ENCODE measurements at regions not wholly inside any gene's neighbourhood (a gene's known extent, or its start where the extent isn't known, plus 50 kb on each side); places are given as distances from the start of the nearest gene placed in this dataset.

DNA sequence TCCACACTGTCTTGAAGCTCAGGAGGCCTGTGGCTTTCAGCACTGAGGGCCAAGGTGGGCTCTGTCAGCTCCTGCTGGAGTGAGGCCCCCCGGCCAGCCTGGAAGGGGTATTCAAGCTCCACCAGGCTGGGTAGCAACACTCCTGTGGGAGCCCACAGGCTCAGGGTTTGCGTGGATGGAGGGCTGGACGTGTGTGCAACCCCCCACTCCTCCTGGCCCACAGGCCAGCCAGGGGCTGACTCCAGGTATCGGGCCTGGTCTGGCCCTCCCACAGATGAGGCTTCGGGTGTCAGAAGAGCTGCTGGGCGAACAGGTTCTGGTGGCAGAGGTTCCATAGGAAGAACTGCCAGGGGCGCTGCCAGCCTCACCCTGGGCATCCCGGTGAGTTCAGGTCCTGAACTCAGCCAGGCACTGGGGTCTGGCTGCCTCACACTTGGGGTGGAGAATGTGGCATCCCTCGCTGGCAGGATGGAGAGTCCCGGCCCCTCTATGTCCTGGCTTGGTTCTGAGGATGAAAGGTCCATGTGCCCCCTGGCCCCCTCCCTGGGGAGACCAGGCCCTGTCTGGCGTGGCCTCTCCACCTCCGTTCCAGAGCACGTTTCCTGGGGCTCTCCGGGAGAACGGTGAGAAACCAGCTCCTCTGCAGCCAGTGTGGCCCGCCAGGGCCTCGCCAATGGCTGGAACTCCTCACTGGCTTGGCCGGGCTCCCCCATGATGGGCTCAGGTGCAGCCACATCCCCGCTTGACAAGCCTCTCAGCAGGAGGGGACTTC, 64.6 kb upstream of the TARDBP start:
- TF ChIP-seq, protein P1, sequence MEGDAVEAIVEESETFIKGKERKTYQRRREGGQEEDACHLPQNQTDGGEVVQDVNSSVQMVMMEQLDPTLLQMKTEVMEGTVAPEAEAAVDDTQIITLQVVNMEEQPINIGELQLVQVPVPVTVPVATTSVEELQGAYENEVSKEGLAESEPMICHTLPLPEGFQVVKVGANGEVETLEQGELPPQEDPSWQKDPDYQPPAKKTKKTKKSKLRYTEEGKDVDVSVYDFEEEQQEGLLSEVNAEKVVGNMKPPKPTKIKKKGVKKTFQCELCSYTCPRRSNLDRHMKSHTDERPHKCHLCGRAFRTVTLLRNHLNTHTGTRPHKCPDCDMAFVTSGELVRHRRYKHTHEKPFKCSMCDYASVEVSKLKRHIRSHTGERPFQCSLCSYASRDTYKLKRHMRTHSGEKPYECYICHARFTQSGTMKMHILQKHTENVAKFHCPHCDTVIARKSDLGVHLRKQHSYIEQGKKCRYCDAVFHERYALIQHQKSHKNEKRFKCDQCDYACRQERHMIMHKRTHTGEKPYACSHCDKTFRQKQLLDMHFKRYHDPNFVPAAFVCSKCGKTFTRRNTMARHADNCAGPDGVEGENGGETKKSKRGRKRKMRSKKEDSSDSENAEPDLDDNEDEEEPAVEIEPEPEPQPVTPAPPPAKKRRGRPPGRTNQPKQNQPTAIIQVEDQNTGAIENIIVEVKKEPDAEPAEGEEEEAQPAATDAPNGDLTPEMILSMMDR (IDR thresholded peaks at IDR 0.05; ENCODE audit: borderline replicate concordance, extremely low read depth, low read length, poor library complexity, severe bottlenecking) = no peak
- no peak for TF ChIP-seq EZH2 (IDR thresholded peaks at IDR 0.05; ENCODE audit: borderline replicate concordance, low read depth, low read length, severe bottlenecking)

Measured in DND-41 (cell line).